ENCODE measurements at regions not wholly inside any gene's neighbourhood (a gene's known extent, or its start where the extent isn't known, plus 50 kb on each side); places are given as distances from the start of the nearest gene placed in this dataset.

DNA sequence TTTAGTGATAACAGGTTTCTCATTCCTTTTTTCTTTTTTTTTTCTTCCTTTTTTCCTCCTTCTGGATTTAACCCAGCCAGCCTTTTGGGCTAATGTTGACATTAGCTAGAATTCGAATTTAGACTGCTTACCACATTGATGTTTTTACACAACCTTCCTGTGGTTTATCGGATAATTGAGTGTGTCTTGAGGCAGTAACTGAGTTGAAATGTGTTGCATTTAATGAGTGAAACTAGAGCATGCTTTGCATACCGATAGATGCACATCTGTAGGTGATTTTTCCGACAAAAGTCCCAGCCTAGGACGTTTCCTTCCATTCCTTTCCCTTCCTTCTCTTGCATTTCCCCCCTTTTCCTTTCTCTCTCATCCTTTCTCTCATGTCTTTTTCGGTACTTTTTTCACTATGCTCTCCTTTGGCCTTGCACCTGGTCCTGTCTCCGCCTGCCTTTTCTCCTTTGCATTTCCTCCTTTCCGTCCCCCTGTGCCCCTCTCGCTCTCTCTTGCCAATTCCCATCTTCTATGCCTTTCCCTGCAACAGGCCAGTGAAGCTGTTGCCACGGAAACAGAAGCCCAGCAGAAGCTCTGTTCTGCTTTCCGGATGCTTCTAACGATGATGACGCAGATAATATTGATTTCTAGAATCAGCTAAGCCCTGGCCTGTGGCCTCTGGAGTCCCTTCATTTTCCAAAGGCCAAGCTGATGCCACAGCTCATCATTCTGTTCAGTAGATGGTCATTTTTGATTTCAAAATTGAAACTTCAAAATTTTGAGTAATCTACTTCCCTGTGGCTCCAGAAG lies 76.1 kb downstream of the SLC25A47 start:
- no peak for DNase-seq (ENCODE audit: low read depth in 2 of 2)

DNA sequence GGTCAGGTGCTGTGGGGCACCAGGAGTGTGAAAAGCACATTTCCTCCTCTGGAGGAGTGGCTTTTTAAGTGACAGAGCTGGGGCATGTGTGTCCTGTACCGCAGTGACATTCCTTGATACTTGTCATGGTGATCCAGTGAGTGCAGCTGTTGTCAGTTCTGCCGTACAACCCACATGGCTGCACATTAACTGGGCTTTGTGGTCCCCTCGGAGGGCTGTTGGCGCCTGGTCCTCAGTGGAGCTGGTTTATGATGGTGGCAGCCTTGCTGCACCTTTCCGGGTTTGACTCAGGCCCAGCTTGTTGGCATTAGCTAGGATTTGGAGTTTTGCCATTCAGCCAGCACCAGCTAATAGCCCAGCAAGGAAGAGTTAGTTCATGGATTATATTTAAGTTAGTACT lies 77.0 kb downstream of the SLC25A47 start:
- no peak for DNase-seq (ENCODE audit: low read depth in 2 of 2)

DNA sequence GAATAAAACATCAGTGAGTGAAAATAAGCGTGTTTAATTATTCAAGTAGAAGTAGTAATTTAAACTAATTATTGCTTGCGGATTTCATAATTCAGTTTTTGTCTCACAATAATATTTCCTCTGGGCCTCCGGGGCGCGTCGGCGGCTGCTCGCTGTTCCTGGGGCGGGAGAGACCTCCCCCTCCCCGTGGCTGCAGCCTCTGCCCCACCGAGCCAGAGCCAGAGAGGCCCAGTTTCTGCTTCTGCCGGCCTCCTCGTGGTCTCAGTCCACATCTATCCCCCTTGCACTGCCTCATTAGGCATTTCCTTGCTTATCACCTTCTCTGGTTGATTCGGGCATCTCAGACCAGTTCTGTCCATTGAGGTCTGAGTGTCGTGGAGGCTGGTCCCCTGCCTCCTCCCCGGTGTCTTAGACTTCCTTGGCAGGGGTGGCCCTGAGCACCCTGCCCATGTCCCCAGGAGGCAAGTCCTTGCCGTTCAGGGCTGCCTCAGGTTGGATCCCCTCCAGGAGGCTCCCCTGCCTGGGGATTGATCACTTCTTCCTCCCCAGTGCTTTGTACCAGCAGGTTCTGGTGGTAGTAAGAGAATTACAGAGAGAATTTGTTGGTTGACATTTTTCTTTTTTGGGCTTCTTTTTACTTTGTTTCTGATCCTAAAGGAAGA lies 78.0 kb downstream of the SLC25A47 start:
- no peak for DNase-seq (ENCODE audit: low read depth in 2 of 2)

- no peak for DNase-seq (ENCODE audit: low read depth in 2 of 2)
Measured at GRCh38 chr14:100401792-100402191, 78.7 kb downstream of the SLC25A47 start.

DNA sequence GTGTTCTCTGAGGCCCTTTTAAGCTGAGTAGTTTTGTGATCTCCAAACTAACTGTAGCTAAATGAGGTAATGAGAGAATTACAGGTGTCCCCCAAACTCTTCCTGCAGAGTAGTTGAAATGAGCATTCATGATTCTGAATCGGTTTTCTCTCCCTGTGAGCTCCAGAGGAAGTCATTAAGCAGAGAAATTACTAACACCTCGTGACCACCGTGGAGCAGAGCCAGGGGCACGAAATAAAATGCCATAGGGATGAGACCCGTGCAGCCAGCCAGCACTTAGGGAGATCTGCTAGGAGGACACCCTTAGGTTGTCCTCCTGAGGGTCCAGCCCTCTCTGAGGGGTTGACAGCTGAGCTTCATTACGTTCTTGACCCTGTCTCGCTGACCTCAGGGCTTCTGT lies 79.5 kb downstream of the SLC25A47 start:
- no peak for DNase-seq (ENCODE audit: low read depth in 2 of 2)

- DNase-seq (ENCODE audit: low read depth in 2 of 2), result no peak
Measured at GRCh38 chr14:100403105-100403504, 80.0 kb downstream of the SLC25A47 start.

- no peak for DNase-seq (ENCODE audit: low read depth in 2 of 2)
Measured at GRCh38 chr14:100403802-100404365, 80.7 kb downstream of the SLC25A47 start.

- no peak for DNase-seq (ENCODE audit: low read depth in 2 of 2)
Measured at GRCh38 chr14:100404419-100404818, 81.3 kb downstream of the SLC25A47 start.

DNA sequence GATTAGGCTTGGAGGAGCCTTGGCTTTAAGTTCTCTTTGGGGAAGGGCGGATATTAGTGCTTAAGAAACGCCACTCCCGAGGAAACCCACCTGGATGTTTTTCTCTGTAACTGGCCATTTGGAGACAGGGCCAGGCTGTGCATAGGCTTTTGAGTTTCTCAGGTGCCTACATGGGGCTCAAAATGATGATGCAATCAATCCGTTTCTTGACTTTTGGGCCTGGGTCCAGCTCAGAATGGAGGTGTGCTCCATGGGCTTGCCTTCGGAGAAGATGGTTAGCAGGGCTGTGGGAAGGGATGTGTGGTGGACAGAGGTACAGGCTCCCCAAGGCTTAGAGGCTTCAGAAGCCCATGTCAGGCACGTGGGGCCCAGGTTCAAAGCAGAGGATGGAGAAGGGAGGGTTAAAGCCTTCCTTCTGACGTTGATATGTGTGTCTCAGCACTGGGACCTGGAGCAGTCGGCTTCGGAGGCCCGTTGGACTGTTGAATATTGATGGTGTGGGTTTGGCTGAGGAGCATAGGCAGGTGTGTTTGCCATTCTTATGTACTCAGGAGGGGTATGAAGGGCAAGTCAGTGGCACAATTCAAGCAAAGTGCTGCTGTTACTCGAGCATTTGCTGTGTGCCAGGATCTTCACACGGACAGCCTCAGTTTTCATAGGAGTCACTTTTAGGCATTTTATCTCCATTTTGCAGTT lies 82.8 kb downstream of the SLC25A47 start:
- no peak for DNase-seq (ENCODE audit: low read depth in 2 of 2)

GRCh38 chr14:100406505-100407131 lies 83.5 kb downstream of the SLC25A47 start:
- DNase-seq (ENCODE audit: low read depth in 2 of 2), result peak in 1 of 2 donors; percentile 37

GRCh38 chr14:100407376-100408102 lies 84.4 kb downstream of the SLC25A47 start:
- no peak for DNase-seq (ENCODE audit: low read depth in 2 of 2)

- DNase-seq (ENCODE audit: low read depth in 2 of 2), result no peak
Measured at GRCh38 chr14:100408350-100409002, 85.3 kb downstream of the SLC25A47 start.

DNA sequence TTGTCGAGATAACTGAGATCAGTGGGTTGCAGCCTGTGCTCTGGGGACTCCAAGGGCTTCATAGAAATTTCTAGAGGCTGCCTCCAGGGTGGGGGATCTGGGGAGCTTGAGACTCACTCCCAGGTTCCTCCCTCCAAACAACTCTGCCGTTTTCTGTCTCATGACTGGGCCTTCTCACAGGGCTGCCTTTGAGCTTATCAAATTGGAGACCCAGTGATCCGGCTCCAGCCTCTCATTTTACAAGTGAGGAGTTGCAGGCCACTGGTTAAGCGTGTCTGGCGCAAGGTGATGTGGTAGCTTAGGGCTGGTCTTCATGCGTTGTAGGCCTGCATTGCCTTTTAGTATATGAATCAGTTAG lies 85.8 kb downstream of the SLC25A47 start:
- no peak for DNase-seq (ENCODE audit: low read depth in 2 of 2)

- no peak for DNase-seq (ENCODE audit: low read depth in 2 of 2)
Measured at GRCh38 chr14:100409651-100410050, 86.5 kb downstream of the SLC25A47 start.

- no peak for DNase-seq (ENCODE audit: low read depth in 2 of 2)
Measured at GRCh38 chr14:100410056-100410565, 87.0 kb downstream of the SLC25A47 start.

DNA sequence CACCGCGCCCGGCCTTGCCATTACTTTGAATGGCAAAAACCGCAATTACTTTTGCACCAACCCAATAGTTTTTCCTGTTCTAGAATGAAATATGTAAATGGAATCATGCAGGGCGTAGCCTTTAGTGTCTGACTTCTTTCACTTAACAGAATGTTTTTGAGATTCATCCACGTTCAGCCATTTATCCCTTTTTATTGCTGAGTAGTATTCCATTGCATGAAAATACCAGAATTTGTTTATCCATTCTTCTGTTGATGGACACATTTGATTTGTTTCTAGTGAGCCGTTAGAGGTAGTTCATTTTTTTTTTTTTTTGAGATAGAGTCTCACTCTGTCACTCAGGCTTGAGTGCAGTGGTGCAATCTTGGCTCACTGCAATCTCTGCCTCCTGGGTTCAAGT lies 90.6 kb downstream of the SLC25A47 start:
- DNase-seq (ENCODE audit: low read depth in 2 of 2), result no peak

- no peak for DNase-seq (ENCODE audit: low read depth in 2 of 2)
Measured at GRCh38 chr14:100415226-100415625, 92.1 kb downstream of the SLC25A47 start.

DNA sequence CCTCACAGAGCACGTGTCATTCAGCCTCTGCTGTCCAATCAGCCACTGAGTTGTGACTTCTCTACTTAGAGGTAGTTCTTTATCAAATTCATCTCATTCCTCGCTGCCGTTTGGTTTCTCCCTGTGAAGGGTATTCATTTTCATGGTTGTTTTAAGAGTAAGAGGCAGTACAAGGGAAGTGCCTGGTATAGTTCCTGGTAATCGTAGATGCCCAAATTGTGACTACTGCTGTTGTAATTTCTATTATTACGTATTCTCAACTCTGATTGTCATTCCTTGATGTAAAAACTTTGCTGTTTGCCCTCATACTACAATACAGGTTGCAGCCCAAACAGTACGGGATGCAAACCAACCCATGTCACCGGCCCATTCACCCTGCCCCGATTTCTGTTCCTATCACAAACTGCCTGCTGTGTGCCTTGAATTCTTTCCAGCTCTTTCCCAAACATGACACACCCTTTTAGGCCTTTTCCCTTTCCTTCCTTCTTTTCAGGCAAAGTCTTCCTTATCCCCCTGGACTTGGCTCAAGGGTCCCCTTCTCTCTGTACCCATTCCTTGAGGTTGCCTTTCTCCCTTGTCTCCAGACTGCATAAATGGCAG lies 93.0 kb downstream of the SLC25A47 start:
- DNase-seq (ENCODE audit: low read depth in 2 of 2), result no peak

- DNase-seq (ENCODE audit: low read depth in 2 of 2), result no peak
Measured at GRCh38 chr14:100416921-100417860, 94.1 kb downstream of the SLC25A47 start.
